GM19025 (cell line): ENCODE measurements at regions not wholly inside any gene's neighbourhood (a gene's known extent, or its start where the extent isn't known, plus 50 kb on each side); places are given as distances from the start of the nearest gene placed in this dataset.
"Not testable (repeated sequence)": the region's sequence is repeated elsewhere in the genome, so short reads cannot be mapped to it uniquely, and the experiment has no call there.

ENCODE experiments used
- ATAC-seq: cut with Tn5 transposase; IDR thresholded peaks from one replicate; pipeline ENCODE4 v1.9.1; 2021; ENCODE audit warnings: mild to moderate bottlenecking, low read depth, moderate library complexity; ENCODE audit not compliant: unreplicated experiment

GRCh38 chr3:191148131-191148530, 50.9 kb upstream of the OSTN start:
- ATAC-seq = no peak

DNA sequence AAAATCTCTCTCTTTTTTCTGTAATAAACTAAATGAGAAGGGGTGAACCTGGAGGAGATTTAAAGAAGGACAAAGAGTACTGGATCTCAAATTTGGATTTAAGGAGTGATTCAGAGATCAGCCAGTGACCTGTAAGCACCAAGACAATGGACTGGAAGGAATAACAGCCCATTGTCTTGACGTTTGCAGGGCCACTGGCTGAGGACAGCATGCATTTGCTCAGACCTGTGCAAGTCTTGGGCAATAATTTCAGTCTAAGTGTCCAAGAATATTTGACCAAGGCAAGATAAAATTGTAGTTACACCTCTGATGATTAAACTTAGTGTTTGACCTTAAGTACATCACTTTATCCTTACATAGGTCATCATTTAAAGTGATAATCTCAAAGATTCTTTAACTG, 55.8 kb upstream of the OSTN start:
- ATAC-seq = no peak

GRCh38 chr3:191141728-191142127, 57.3 kb upstream of the OSTN start:
- ATAC-seq = no peak

GRCh38 chr3:191139736-191140135, 59.3 kb upstream of the OSTN start:
- ATAC-seq = no peak

DNA sequence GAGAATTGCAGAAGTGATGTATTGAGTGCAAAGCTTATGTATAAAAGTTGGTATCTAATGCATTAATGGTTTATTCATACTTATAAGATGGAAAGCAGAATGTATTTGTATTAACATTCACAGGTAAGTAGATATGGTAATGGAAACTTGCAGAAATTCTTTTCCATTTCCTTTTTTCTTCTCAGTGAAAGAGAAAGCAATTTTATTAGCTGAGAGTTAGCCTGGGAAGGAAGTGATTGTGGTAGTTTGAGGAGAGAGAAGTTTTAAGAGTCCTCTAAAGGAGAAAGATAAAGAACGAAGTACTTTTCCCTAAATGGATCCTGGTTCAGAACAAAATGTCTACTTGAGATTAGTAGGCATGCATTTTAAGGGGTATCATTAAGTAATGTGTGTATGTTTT, 60.1 kb upstream of the OSTN start:
- ATAC-seq = no peak

- ATAC-seq = no peak
Measured at GRCh38 chr3:191137708-191138107, 61.3 kb upstream of the OSTN start.

- no peak for ATAC-seq
Measured at GRCh38 chr3:191136347-191136746, 62.7 kb upstream of the OSTN start.

GRCh38 chr3:191135175-191135574, 63.9 kb upstream of the OSTN start:
- ATAC-seq = no peak

DNA sequence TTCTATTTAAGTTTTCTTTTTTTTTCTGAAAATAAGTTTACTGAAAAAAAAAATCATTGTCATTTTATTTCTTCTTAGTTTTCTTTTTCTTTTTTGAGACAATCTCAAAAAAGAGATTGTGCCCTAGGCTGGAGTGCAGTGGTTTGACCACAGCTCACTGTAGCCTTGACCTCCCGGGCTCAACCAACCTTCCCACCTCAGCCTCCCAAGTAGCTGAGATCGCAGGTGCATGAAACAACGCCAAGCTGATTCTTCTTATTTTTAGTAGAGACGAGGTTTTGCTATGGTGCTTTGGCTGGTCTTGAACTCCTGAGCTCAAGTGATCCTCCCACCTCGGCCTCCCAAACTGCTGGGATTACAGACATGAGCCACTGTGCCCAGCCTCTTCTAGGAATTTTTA, 65.7 kb upstream of the OSTN start:
- ATAC-seq = no peak

GRCh38 chr3:191131305-191131704, 67.7 kb upstream of the OSTN start:
- no peak for ATAC-seq

DNA sequence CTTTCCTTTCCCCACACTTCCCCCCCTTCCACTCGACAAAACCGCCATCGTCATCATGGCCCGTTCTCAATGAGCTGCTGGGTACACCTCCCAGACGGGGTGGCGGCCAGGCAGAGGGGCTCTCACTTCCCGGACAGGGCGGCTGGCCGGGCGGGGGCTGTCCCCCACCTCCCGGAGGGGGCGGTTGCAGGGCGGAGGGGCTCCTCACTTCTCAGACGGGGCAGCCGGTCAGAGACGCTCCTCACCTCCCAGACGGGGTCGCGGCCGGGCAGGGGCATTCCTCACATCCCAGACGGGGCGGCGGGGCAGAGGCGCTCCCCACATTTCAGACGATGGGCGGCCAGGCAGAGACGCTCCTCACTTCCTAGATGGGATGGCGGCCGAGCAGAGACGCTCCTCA, 74.2 kb upstream of the OSTN start:
- ATAC-seq = not testable (repeated sequence)

GRCh38 chr3:191123946-191124345, 75.1 kb upstream of the OSTN start:
- no peak for ATAC-seq

DNA sequence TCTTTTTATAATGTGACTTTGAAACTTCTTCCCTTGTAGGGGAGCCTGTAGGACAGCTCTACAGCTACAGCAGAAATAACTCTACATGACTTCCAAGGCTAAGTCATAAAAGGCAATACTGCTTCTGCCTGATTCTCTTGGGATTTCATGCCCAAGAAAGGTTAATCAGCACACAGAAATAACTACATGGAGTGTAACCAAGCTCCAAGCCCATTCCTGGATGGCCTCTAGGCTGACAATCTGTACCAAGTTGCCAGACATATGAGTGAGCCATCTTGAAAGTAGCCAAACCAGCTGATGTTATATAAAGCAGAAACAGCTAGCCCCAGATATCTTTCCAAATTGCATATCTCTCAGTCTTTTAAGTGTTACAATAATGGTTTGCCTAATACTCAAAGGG, 75.8 kb upstream of the OSTN start:
- ATAC-seq = no peak

- ATAC-seq = peak; percentile 58
Measured at GRCh38 chr3:191120447-191121298, 78.4 kb upstream of the OSTN start.

GRCh38 chr3:191119415-191120295, 79.4 kb upstream of the OSTN start:
- ATAC-seq = peak; percentile 53

DNA sequence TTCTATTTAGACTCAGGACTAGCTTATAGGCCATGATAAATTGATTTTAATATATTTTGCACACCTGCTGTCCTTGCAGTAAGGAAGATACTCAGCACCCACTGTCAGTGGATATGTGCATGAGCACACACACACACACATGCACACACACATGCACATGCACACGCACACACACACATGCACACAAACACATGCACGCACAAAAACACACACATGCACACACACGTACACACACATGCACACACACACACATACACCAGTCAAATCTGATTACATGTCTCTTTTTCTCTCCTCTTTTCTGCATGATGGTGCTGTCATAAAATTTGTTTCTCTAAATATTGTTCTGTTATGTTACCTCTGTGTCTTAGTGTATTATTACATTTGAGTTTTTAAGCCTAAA, 87.3 kb upstream of the OSTN start:
- no peak for ATAC-seq

- no peak for ATAC-seq
Measured at GRCh38 chr3:191105418-191105817, 93.6 kb upstream of the OSTN start.

GRCh38 chr3:191100516-191100915, 98.5 kb upstream of the OSTN start:
- no peak for ATAC-seq

DNA sequence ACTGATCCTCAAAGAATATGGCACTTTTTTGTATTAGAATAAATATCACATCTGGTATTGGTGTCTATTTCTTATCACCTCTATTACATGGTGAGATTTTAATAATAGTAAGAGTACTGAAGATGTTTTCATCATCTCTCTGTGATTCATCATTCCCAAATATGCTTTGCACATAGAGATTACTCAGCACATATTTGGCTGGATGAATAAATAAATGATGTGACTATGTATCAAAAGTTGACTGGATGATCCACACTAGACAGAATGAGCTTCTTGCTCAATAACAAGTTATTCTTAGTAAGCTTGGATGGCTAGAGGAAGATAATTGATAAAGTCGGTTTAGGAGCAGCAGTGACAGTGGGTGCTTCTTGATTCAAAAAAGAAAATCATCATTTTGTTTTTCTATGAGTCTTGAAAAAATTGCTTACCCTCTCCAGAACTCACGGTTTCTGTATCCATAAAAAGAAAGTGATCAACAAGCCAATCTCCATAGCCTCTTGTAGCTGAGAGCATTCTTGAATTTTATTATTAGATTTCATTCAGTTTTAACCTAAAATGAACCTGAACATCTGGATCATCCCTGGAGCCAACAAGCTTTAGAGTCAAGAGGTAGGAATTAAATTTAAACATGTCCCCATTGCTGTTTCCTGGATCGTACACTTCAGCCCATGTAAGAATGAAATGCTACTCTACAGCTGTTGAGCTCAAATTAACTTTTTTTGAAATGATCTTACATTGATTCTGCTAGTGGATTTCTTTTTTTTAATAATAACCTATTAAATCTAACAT, 104.8 kb upstream of the OSTN start:
- no peak for ATAC-seq

GRCh38 chr3:191087391-191087790, 111.7 kb upstream of the OSTN start:
- ATAC-seq = no peak

DNA sequence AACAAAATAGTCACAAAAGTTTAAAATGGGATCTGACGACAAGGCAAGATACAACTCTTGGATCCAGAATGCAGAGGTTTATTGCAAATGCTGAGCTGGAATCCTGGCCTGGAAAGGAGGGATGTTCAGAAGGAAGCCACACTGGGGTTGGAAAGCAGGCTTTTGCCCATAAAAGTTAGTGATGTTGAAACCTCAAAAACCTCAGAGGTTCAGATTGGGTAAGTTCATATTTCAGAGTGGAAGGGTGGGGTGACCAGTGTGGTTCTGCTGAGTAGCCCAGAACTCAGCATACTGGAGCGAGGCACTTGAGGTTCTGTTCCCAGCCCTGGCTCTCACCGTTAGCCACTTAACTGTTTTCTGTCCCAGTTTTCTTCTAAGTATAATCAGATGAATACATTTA, 114.0 kb upstream of the OSTN start:
- no peak for ATAC-seq
